Panc1 (cell line): ENCODE measurements at regions not wholly inside any gene's neighbourhood (a gene's known extent, or its start where the extent isn't known, plus 50 kb on each side); places are given as distances from the start of the nearest gene placed in this dataset.

Experiments
- CTCF ChIP-seq: fragments of 450-650 bp; IDR thresholded peaks from 2 replicates; pipeline ENCODE4 v1.5.1; 2017; ENCODE audit warnings: mild to moderate bottlenecking
- SIN3A ChIP-seq: IDR thresholded peaks from 2 replicates; pipeline ENCODE4 v1.6.1; 2012; ENCODE audit warnings: low read depth, mild to moderate bottlenecking, low read length, moderate library complexity, borderline replicate concordance; ENCODE audit not compliant: insufficient read depth

- no peak for TF ChIP-seq CTCF
- no peak for TF ChIP-seq SIN3A
Observed at GRCh38 chr2:144201126-144201525, 318.8 kb downstream of the ZEB2 start.
